ENCODE measurements at regions not wholly inside any gene's neighbourhood (a gene's known extent, or its start where the extent isn't known, plus 50 kb on each side); places are given as distances from the start of the nearest gene placed in this dataset.

DNA sequence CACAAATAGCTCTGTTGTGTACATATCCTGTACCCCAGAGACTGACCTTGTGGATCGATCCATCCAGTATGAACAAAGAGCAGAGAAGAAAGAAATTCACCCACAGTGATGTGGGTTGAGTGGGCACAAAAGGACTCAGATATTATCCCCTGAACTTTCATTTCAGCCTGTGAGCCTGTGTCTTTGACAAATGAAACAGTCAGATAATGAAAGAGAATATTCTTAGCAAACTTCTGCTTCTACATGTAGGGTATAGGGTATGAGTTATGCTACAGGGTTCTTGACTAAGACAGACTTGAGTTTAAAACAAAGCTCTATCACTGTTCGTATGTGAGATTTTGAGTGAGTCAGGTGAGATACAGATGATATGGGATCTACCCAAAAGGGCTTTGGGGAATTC lies 359.7 kb downstream of the MAFB start:
- Mint-ChIP-seq H3K36me3 (no peaks in the 10 kb centered on the region), H3K4me3 (no peak overlapping the region), H3K27me3 (ENCODE audit: low read depth) (peaks cover 16% of the 10 kb centered on the region), H3K27ac (no peak overlapping the region), H3K4me1 (no peaks in the 10 kb centered on the region), H3K9me3 (no peaks in the 10 kb centered on the region)
- TF ChIP-seq, protein P1, sequence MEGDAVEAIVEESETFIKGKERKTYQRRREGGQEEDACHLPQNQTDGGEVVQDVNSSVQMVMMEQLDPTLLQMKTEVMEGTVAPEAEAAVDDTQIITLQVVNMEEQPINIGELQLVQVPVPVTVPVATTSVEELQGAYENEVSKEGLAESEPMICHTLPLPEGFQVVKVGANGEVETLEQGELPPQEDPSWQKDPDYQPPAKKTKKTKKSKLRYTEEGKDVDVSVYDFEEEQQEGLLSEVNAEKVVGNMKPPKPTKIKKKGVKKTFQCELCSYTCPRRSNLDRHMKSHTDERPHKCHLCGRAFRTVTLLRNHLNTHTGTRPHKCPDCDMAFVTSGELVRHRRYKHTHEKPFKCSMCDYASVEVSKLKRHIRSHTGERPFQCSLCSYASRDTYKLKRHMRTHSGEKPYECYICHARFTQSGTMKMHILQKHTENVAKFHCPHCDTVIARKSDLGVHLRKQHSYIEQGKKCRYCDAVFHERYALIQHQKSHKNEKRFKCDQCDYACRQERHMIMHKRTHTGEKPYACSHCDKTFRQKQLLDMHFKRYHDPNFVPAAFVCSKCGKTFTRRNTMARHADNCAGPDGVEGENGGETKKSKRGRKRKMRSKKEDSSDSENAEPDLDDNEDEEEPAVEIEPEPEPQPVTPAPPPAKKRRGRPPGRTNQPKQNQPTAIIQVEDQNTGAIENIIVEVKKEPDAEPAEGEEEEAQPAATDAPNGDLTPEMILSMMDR (IDR thresholded peaks at IDR 0.05; ENCODE audit: unreplicated experiment) = no peak
- DNase-seq (ENCODE audit: low spot score in 2 of 2, unreplicated experiment in 2 of 2) = no peak

DNA sequence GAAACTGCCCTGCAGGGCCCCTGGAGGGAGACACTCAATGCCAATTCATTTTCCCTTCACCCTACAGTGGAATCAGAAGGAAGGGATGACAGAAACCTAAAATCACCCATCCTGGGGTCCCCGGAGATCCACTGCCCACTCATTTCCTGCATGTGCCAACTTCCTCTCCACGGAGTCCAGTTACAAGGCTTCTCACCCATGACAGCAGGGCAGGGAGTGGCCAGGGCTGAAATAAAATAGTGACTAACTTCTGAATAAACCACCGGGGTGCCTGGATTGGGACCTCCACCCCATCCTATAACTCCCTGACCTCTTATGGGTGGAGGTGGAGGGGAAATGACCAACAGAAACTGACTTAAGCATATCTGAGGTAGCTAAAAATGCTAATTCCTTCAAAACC lies 362.3 kb downstream of the MAFB start:
- Mint-ChIP-seq H3K4me1 (no peaks in the 10 kb centered on the region), H3K27me3 (ENCODE audit: low read depth) (peaks cover 3% of the 10 kb centered on the region), H3K9me3 (no peaks in the 10 kb centered on the region), H3K4me3 (no peak overlapping the region), H3K36me3 (no peaks in the 10 kb centered on the region), H3K27ac (no peak overlapping the region)
- DNase-seq (ENCODE audit: low spot score in 2 of 2, unreplicated experiment in 2 of 2) = no peak
- TF ChIP-seq, protein P1 (IDR thresholded peaks at IDR 0.05; ENCODE audit: unreplicated experiment) = no peak

DNA sequence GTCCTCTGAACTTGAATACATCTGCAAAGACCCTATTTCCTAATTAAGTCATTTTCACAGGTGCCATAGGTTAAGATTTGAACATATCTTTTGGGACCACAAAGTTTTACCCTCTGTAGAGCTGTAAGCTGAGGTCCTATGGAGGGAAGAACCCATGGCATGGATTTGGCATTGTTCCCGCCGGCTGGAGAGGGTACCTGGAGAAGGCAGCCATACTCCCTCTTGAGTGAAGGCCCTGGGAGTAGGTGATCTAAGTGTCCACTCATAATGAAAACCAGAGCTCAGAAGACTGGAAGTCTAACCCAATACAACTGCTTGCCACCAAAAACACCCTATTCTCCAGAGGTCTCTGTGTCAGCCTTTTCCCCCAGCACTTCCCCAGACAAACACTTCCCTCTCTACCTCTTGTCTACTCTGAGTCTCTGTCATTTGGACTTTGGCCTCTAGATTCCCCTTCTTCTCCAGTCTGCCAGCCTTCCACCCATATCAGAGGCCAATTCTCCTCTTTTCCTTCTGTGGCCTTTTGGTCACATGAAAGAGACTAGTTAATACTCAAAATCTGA lies 363.9 kb downstream of the MAFB start:
- Mint-ChIP-seq H3K27me3 (ENCODE audit: low read depth) (peaks cover 3% of the 10 kb centered on the region), H3K4me1 (no peaks in the 10 kb centered on the region), H3K9me3 (no peaks in the 10 kb centered on the region), H3K4me3 (no peak overlapping the region), H3K27ac (no peak overlapping the region), H3K36me3 (no peaks in the 10 kb centered on the region)
- no peak for DNase-seq (ENCODE audit: low spot score in 2 of 2, unreplicated experiment in 2 of 2)
- TF ChIP-seq, protein P1 (IDR thresholded peaks at IDR 0.05; ENCODE audit: unreplicated experiment) = no peak

DNA sequence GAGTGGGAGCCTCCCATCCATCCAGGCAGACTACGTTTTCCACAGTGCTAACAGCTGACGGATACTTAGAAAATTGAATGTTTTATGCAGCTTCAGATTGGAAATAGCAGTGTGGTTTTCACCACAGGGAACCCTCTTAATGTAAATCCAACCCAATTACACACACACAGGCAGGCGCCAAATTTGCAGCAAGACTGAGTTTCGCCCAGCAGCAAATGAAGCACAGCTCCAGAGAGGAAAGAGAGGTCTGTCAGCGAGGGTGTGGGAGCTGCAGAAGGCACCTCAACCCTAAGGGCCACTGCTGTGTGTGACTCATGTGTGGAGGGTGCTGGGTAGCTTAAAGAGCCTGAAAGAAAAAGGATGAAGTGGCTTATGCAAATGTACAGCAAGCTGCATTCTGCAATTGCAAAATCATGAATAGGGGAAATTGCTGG lies 365.7 kb downstream of the MAFB start:
- no peaks in the 10 kb centered on the region for H3K4me1 Mint-ChIP-seq
- H3K4me3 Mint-ChIP-seq = no peak overlapping the region
- DNase-seq (ENCODE audit: low spot score in 2 of 2, unreplicated experiment in 2 of 2) = no peak
- TF ChIP-seq, protein P1 (IDR thresholded peaks at IDR 0.05; ENCODE audit: unreplicated experiment) = no peak
- no peaks in the 10 kb centered on the region for H3K36me3 Mint-ChIP-seq
- no peaks in the 10 kb centered on the region for H3K9me3 Mint-ChIP-seq
- no peak overlapping the region for H3K27ac Mint-ChIP-seq
- peaks cover 1% of the 10 kb centered on the region for H3K27me3 Mint-ChIP-seq (ENCODE audit: low read depth)

DNA sequence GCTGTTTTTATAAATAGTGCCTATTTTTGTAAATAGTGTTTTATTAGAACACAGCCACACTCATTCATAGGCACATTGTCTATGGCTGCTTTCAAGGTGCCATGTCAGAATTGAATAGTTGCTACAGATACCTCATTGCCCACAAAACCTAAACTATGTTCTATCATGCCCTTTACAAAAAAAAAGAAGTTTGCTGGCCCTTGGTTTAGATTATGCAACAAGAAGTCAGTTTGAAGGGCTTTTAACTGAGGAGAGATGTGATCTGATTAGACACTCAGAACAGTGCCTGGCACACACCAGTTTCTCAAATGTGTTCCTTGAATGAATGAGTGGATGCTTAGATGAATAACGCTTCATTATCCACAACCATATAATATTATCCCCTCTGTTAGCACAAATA lies 366.1 kb downstream of the MAFB start:
- no peaks in the 10 kb centered on the region for H3K36me3 Mint-ChIP-seq

More for the DNA sequence above, 366.1 kb downstream of the MAFB start:
- Mint-ChIP-seq H3K27ac (no peak overlapping the region), H3K9me3 (no peaks in the 10 kb centered on the region), H3K4me1 (peaks cover 4% of the 10 kb centered on the region), H3K4me3 (no peak overlapping the region), H3K27me3 (ENCODE audit: low read depth) (peaks cover 1% of the 10 kb centered on the region)
- no peak for DNase-seq (ENCODE audit: low spot score in 2 of 2, unreplicated experiment in 2 of 2)
- TF ChIP-seq, protein P1 (IDR thresholded peaks at IDR 0.05; ENCODE audit: unreplicated experiment) = no peak

All from mesothelial cell of epicardium (in vitro differentiated cells).